GM23338 (cell line): ENCODE measurements at regions not wholly inside any gene's neighbourhood (a gene's known extent, or its start where the extent isn't known, plus 50 kb on each side); places are given as distances from the start of the nearest gene placed in this dataset.

Source experiments
- ATAC-seq: fragments of 200-7000 bp; cut with Tn5 transposase; 3 replicates; pipeline ENCODE4 v1.9.1; 2020
- DNase-seq: peaks from one replicate; pipeline ENCODE4 v3.0.0-alpha.2; 2015; ENCODE audit warnings: low spot score
- H2AFZ ChIP-seq: fragments of 200-600 bp; sonication (generic); 2 replicates; pipeline ENCODE4 v1.8.0; 2016; ENCODE audit warnings: antibody characterized with exemption, mild to moderate bottlenecking, moderate library complexity
- H3F3A ChIP-seq: fragments of 200-600 bp; sonication (generic); replicated peaks from 2 replicates; pipeline ENCODE4 v1.8.0; 2017; ENCODE audit warnings: antibody characterized with exemption, mixed run types, low read depth
- H3K27ac ChIP-seq: fragments of 200-600 bp; sonication (generic); 2 replicates; pipeline ENCODE4 v1.6.1; 2016; ENCODE audit warnings: low read depth
- H3K27me3 ChIP-seq: fragments of 200-600 bp; sonication (generic); 2 replicates; pipeline ENCODE4 v1.8.0; 2016; ENCODE audit warnings: mild to moderate bottlenecking, mixed run types, moderate library complexity; ENCODE audit not compliant: insufficient read depth
- H3K36me3 ChIP-seq: fragments of 200-600 bp; sonication (generic); 2 replicates; pipeline ENCODE4 v1.8.0; 2016; ENCODE audit warnings: mild to moderate bottlenecking; ENCODE audit not compliant: insufficient read depth
- H3K4me1 ChIP-seq: fragments of 200-600 bp; sonication (generic); 2 replicates; pipeline ENCODE4 v1.8.0; 2016; ENCODE audit warnings: mild to moderate bottlenecking, moderate library complexity; ENCODE audit not compliant: insufficient read depth
- H3K4me2 ChIP-seq: fragments of 200-600 bp; sonication (generic); 2 replicates; pipeline ENCODE4 v1.7.1; 2017; ENCODE audit warnings: mixed run types
- H3K4me3 ChIP-seq: fragments of 200-600 bp; sonication (generic); 2 replicates; pipeline ENCODE4 v1.6.1; 2016; ENCODE audit warnings: mixed run types
- H3K79me2 ChIP-seq: fragments of 200-600 bp; sonication (generic); replicated peaks from 2 replicates; pipeline ENCODE4 v1.8.0; 2017; ENCODE audit warnings: mild to moderate bottlenecking; ENCODE audit not compliant: insufficient read depth
- H3K9me2 ChIP-seq: fragments of 200-600 bp; sonication (generic); 2 replicates; pipeline ENCODE4 v1.8.0; 2017; ENCODE audit not compliant: insufficient read depth
- H4K20me1 ChIP-seq: fragments of 200-600 bp; sonication (generic); replicated peaks from 2 replicates; pipeline ENCODE4 v1.8.0; 2017; ENCODE audit warnings: mild to moderate bottlenecking; ENCODE audit not compliant: insufficient read depth
- H3K27ac Mint-ChIP-seq: 2 replicates; pipeline ENCODE4 v1.8.0; 2020; ENCODE audit warnings: inconsistent platforms, mild to moderate bottlenecking, moderate library complexity, mixed read lengths
- H3K27me3 Mint-ChIP-seq: 3 replicates; pipeline ENCODE4 v1.8.0; 2022; ENCODE audit warnings: low read depth, mild to moderate bottlenecking, moderate library complexity, mixed read lengths, inconsistent platforms; ENCODE audit not compliant: insufficient read depth, poor library complexity
- H3K36me3 Mint-ChIP-seq: 3 replicates; pipeline ENCODE4 v1.8.0; 2021; ENCODE audit warnings: low read depth, mild to moderate bottlenecking, inconsistent platforms, moderate library complexity, mixed read lengths
- H3K4me1 Mint-ChIP-seq: 3 replicates; pipeline ENCODE4 v1.8.0; 2020; ENCODE audit warnings: mild to moderate bottlenecking, inconsistent platforms, mixed read lengths
- H3K4me3 Mint-ChIP-seq: 3 replicates; pipeline ENCODE4 v1.8.0; 2021; ENCODE audit warnings: moderate library complexity, mild to moderate bottlenecking, inconsistent platforms, mixed read lengths
- H3K9me3 Mint-ChIP-seq: 3 replicates; pipeline ENCODE4 v1.8.0; 2020; ENCODE audit warnings: moderate library complexity, mild to moderate bottlenecking, inconsistent platforms, mixed read lengths
- ETS1 ChIP-seq: IDR thresholded peaks from 2 replicates; pipeline ENCODE4 v1.6.1; 2016; ENCODE audit warnings: antibody characterized with exemption
- EZH2 ChIP-seq: fragments of 200-600 bp; sonication (generic); IDR thresholded peaks from one replicate; pipeline ENCODE4 v1.8.0; 2017; ENCODE audit warnings: antibody characterized with exemption, mild to moderate bottlenecking, low read depth; ENCODE audit not compliant: unreplicated experiment
- POLR2AphosphoS5 ChIP-seq: IDR thresholded peaks from 2 replicates; pipeline ENCODE4 v1.6.1; 2016; ENCODE audit warnings: antibody characterized with exemption, low read depth
- REST ChIP-seq: IDR thresholded peaks from one replicate; pipeline ENCODE4 v1.6.1; 2018; ENCODE audit warnings: antibody characterized with exemption; ENCODE audit not compliant: unreplicated experiment
- ZNF331 ChIP-seq: fragments of 250-450 bp; sonication (Bioruptor Pico); IDR thresholded peaks from 2 replicates; pipeline ENCODE4 v1.5.0; 2020; ENCODE audit warnings: low read depth, mild to moderate bottlenecking, moderate library complexity
- ZNF462 ChIP-seq: fragments of 250-450 bp; sonication (Bioruptor Pico); IDR thresholded peaks from 2 replicates; pipeline ENCODE4 v1.5.0; 2020; ENCODE audit warnings: mild to moderate bottlenecking, moderate library complexity

GRCh38 chr16:86087011-86087895 lies 188.3 kb downstream of the IRF8 start:
- H2AFZ ChIP-seq: no peak overlapping the region
- H3K27me3 ChIP-seq: no peaks in the 10 kb centered on the region
- Mint-ChIP-seq H3K36me3 (no peaks in the 10 kb centered on the region), H3K27me3 (peaks cover 16% of the 10 kb centered on the region), H3K4me3 (no peak overlapping the region), H3K27ac (no peak overlapping the region), H3K9me3 (no peaks in the 10 kb centered on the region), H3K4me1 (peaks cover 24% of the 10 kb centered on the region)
- no peak for TF ChIP-seq ZNF462 (CRISPR knock-in tag)
- no peak for TF ChIP-seq ETS1
- no peak for TF ChIP-seq ZNF331 (CRISPR knock-in tag)
- no peak for TF ChIP-seq REST
- no peak for TF ChIP-seq EZH2
- no peak for TF ChIP-seq POLR2AphosphoS5
- ATAC-seq (no peak), DNase-seq (no peak)
- H3K27ac ChIP-seq: no peak overlapping the region
- no peaks in the 10 kb centered on the region for H3K4me1 ChIP-seq
- no peaks in the 10 kb centered on the region for H3K9me2 ChIP-seq
- H3F3A ChIP-seq: no peaks in the 10 kb centered on the region
- no peaks in the 10 kb centered on the region for H3K79me2 ChIP-seq
- no peaks in the 10 kb centered on the region for H3K36me3 ChIP-seq
- H3K4me2 ChIP-seq: no peak overlapping the region
- H3K4me3 ChIP-seq: no peak overlapping the region
- H4K20me1 ChIP-seq: no peaks in the 10 kb centered on the region
